Uterus (tissue), 2 donors: ENCODE measurements at regions not wholly inside any gene's neighbourhood (a gene's known extent, or its start where the extent isn't known, plus 50 kb on each side); places are given as distances from the start of the nearest gene placed in this dataset.

ENCODE experiments used
- CTCF ChIP-seq, 4 experiments: fragments of 200-600 bp in 2 of 4; fragments of 450-650 bp in 2 of 4; sonication (generic) in 2 of 4; IDR thresholded peaks; one replicate each; pipeline ENCODE4 v1.5.1; 2016 to 2019; ENCODE audit warnings: antibody characterized with exemption in 4 of 4, mild to moderate bottlenecking in 2 of 4, moderate library complexity in 1 of 4
- POLR2A ChIP-seq, 2 donors: fragments of 450-650 bp; IDR thresholded peaks; one replicate each; pipeline ENCODE4 v1.6.1; 2016; ENCODE audit warnings: antibody characterized with exemption in 2 of 2, mild to moderate bottlenecking in 1 of 2, moderate library complexity in 1 of 2

GRCh38 chr2:10190737-10191532 lies 68.4 kb downstream of the RRM2 start:
- no peak for TF ChIP-seq CTCF (IDR thresholded peaks at IDR 0.05)
- no peak for TF ChIP-seq POLR2A (IDR thresholded peaks at IDR 0.05)
